ENCODE measurements at regions not wholly inside any gene's neighbourhood (a gene's known extent, or its start where the extent isn't known, plus 50 kb on each side); places are given as distances from the start of the nearest gene placed in this dataset.

GRCh38 chr2:226488034-226488433 lies 311.6 kb downstream of the IRS1 start:
- Histone ChIP-seq H3K4me3 (no peak overlapping the region), H3K36me3 (no peaks in the 10 kb centered on the region), H3K4me1 (peaks cover 0 to 5% (median 0%) of the 10 kb centered on the region in 9 donors), H3K27me3 (peaks cover 0 to 2% (median 0%) of the 10 kb centered on the region in 7 donors), H3K9me3 (no peaks in the 10 kb centered on the region), H3K27ac (no peak overlapping the region)
- ATAC-seq (no peak), DNase-seq (no peak)
- no peak for TF ChIP-seq CTCF (IDR thresholded peaks at IDR 0.05)
- intact Hi-C loops (cut with DNase I) = no loop called here

- no peaks in the 10 kb centered on the region for H3K36me3 ChIP-seq
- H3K9me3 ChIP-seq = no peaks in the 10 kb centered on the region
- no peak overlapping the region for H3K4me3 ChIP-seq
- ATAC-seq (no peak), DNase-seq (no peak)
- H3K4me1 ChIP-seq = peaks cover 0 to 5% (median 0%) of the 10 kb centered on the region in 9 donors
- H3K27ac ChIP-seq = no peak overlapping the region
- WGBS, 2 donors = 96% methylated on average over 3 of the region's 3 CpGs
- intact Hi-C loops (cut with DNase I) = no loop called here
- H3K27me3 ChIP-seq = peaks cover 0 to 2% (median 0%) of the 10 kb centered on the region in 7 donors
- TF ChIP-seq CTCF (IDR thresholded peaks at IDR 0.05) = no peak
Observed at GRCh38 chr2:226487573-226487972, 312.0 kb downstream of the IRS1 start.

- DNase-seq = no peak
- intact Hi-C loops (cut with DNase I) = no loop called here
- no peak for ATAC-seq
Observed at GRCh38 chr2:226483745-226484619, 315.6 kb downstream of the IRS1 start.

GRCh38 chr2:226483143-226483542 lies 316.5 kb downstream of the IRS1 start:
- Histone ChIP-seq H3K27me3 (peaks cover 0 to 2% (median 0%) of the 10 kb centered on the region in 7 donors), H3K4me1 (peaks cover 0 to 12% (median 6%) of the 10 kb centered on the region in 9 donors), H3K9me3 (no peaks in the 10 kb centered on the region), H3K36me3 (no peaks in the 10 kb centered on the region), H3K4me3 (no peak overlapping the region), H3K27ac (no peak overlapping the region)
- ATAC-seq (no peak), DNase-seq (no peak)
- WGBS, 2 donors = 76 to 85% methylated on average over 5 of the region's 5 CpGs
- intact Hi-C loops (cut with DNase I) = no loop called here
- TF ChIP-seq CTCF (IDR thresholded peaks at IDR 0.05) = no peak

More at GRCh38 chr2:226483745-226484619, 315.6 kb downstream of the IRS1 start:
- 37 to 42% methylated on average over 6 of the region's 6 CpGs for WGBS, 2 donors
- H3K9me3 ChIP-seq = no peaks in the 10 kb centered on the region
- no peaks in the 10 kb centered on the region for H3K36me3 ChIP-seq
- no peak overlapping the region for H3K27ac ChIP-seq
- H3K27me3 ChIP-seq = peaks cover 0 to 2% (median 0%) of the 10 kb centered on the region in 7 donors
- TF ChIP-seq CTCF (IDR thresholded peaks at IDR 0.05) = no peak
- no peak overlapping the region for H3K4me3 ChIP-seq
- H3K4me1 ChIP-seq = peaks cover 0 to 5% (median 0%) of the 10 kb centered on the region in 9 donors
